Superior temporal gyrus (tissue), 1 donor: ENCODE measurements at regions not wholly inside any gene's neighbourhood (a gene's known extent, or its start where the extent isn't known, plus 50 kb on each side); places are given as distances from the start of the nearest gene placed in this dataset.

ENCODE experiments used
- DNase-seq: peaks from one replicate; pipeline ENCODE4 v3.0.0-alpha.2; 2016; ENCODE audit errors: extremely low spot score

- DNase-seq: no peak
These were observed 312.3 kb downstream of the HAO1 start for GRCh38 chr20:7627734-7628663.

- DNase-seq: no peak
These were observed 310.4 kb downstream of the HAO1 start for GRCh38 chr20:7629880-7630279.

GRCh38 chr20:7637184-7637583 lies 303.1 kb downstream of the HAO1 start:
- DNase-seq: no peak

- no peak for DNase-seq
These were observed 290.0 kb downstream of the HAO1 start for GRCh38 chr20:7650086-7650879.

- no peak for DNase-seq
These were observed 286.0 kb downstream of the HAO1 start for GRCh38 chr20:7654231-7654630.

- DNase-seq: no peak
These were observed 283.4 kb downstream of the HAO1 start for GRCh38 chr20:7656687-7657467.

GRCh38 chr20:7657569-7657968 lies 282.7 kb downstream of the HAO1 start:
- no peak for DNase-seq

- DNase-seq: no peak
These were observed 280.1 kb downstream of the HAO1 start for GRCh38 chr20:7660165-7660564.

- no peak for DNase-seq
These were observed 274.9 kb downstream of the HAO1 start for GRCh38 chr20:7665376-7665775.

- no peak for DNase-seq
These were observed 273.1 kb downstream of the HAO1 start for GRCh38 chr20:7667194-7667593.

- DNase-seq: no peak
These were observed 267.7 kb downstream of the HAO1 start for GRCh38 chr20:7672571-7672970.

- DNase-seq: no peak
These were observed 266.4 kb downstream of the HAO1 start for GRCh38 chr20:7673841-7674240.

GRCh38 chr20:7682916-7683315 lies 257.3 kb downstream of the HAO1 start:
- no peak for DNase-seq

GRCh38 chr20:7687065-7687464 lies 253.2 kb downstream of the HAO1 start:
- no peak for DNase-seq

- DNase-seq: no peak
These were observed 251.1 kb downstream of the HAO1 start for GRCh38 chr20:7689151-7689550.

- DNase-seq: no peak
These were observed 248.5 kb downstream of the HAO1 start for GRCh38 chr20:7691647-7692269.

GRCh38 chr20:7692478-7692877 lies 247.8 kb downstream of the HAO1 start:
- no peak for DNase-seq

GRCh38 chr20:7693761-7694160 lies 246.5 kb downstream of the HAO1 start:
- no peak for DNase-seq

GRCh38 chr20:7695051-7695495 lies 245.2 kb downstream of the HAO1 start:
- DNase-seq: no peak

- no peak for DNase-seq
These were observed 244.6 kb downstream of the HAO1 start for GRCh38 chr20:7695635-7696034.

- no peak for DNase-seq
These were observed 243.9 kb downstream of the HAO1 start for GRCh38 chr20:7696311-7696710.

GRCh38 chr20:7702141-7702540 lies 238.1 kb downstream of the HAO1 start:
- DNase-seq: peak; percentile 10
